ENCODE measurements at regions not wholly inside any gene's neighbourhood (a gene's known extent, or its start where the extent isn't known, plus 50 kb on each side); places are given as distances from the start of the nearest gene placed in this dataset.

DNA sequence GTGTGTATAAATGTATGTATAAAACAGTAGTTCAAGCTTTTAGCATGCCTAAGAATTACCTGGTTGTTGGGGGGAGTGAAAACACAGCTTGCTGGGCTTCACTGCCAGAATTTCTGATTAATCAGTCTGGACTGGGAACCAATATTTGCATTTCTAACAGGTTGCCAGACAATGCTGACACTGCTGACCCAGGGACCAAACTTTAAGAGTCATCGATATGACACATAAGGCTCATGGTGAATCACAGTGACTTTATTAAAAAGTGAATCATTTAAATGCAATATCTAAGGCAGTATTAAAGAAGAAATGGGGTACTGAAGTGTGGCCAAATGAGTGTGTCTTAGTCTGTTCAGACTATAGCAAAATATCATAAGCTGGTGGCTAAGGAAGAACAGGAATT, 195.9 kb upstream of the DTNA start:
- Histone ChIP-seq H3K27me3 (replicated peaks in 1 of 2; ENCODE audit: control insufficient read depth in 2 of 2, insufficient read depth in 2 of 2, low read length in 1 of 2) (no peaks in the 10 kb centered on the region), H3K4me2 (ENCODE audit: control insufficient read depth, insufficient read depth) (no peak overlapping the region), H2AFZ (ENCODE audit: control insufficient read depth, low read depth, low read length) (no peak overlapping the region), H3K4me1 (ENCODE audit: control insufficient read depth, insufficient read depth, low read length) (no peaks in the 10 kb centered on the region), H3K36me3 (ENCODE audit: control insufficient read depth in 2 of 2, insufficient read depth in 2 of 2, low read length in 1 of 2) (no peaks in the 10 kb centered on the region), H3K9me3 (replicated peaks; ENCODE audit: control insufficient read depth, insufficient read depth, low read length) (no peaks in the 10 kb centered on the region), H4K20me1 (ENCODE audit: control insufficient read depth, insufficient read depth) (no peaks in the 10 kb centered on the region), H3K27ac (ENCODE audit: control insufficient read depth, insufficient read depth) (no peak overlapping the region), H3K4me3 (no peak overlapping the region), H3K9ac (ENCODE audit: control insufficient read depth, insufficient read depth, low read length) (no peak overlapping the region), H3K79me2 (ENCODE audit: control insufficient read depth, insufficient read depth, low read length) (no peaks in the 10 kb centered on the region)
- no TSS peak for BruUV-seq (replicated peaks)
- WGBS (ENCODE audit: insufficient coverage, insufficient replicate concordance, low lambda C conversion rate, missing lambda C conversion rate), result 0% methylated on average over 1 of the region's 1 CpG
- no peak for TF ChIP-seq ETV6 (conservative IDR thresholded peaks at IDR 0.05 in 1 of 2, IDR thresholded peaks at IDR 0.05 in 1 of 2; ENCODE audit: borderline replicate concordance in 1 of 2, low read depth in 1 of 2)
- no peak for TF ChIP-seq POLR2A (IDR thresholded peaks at IDR 0.05; ENCODE audit: low read depth, low read length)
- no peak for TF ChIP-seq FOXK2 (IDR thresholded peaks at IDR 0.05)
- TF ChIP-seq, protein P1, sequence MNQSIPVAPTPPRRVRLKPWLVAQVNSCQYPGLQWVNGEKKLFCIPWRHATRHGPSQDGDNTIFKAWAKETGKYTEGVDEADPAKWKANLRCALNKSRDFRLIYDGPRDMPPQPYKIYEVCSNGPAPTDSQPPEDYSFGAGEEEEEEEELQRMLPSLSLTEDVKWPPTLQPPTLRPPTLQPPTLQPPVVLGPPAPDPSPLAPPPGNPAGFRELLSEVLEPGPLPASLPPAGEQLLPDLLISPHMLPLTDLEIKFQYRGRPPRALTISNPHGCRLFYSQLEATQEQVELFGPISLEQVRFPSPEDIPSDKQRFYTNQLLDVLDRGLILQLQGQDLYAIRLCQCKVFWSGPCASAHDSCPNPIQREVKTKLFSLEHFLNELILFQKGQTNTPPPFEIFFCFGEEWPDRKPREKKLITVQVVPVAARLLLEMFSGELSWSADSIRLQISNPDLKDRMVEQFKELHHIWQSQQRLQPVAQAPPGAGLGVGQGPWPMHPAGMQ (IDR thresholded peaks at IDR 0.05; ENCODE audit: borderline replicate concordance), result no peak
- no peak for TF ChIP-seq CBX5 (IDR thresholded peaks at IDR 0.05; ENCODE audit: low read depth)
- no peak for TF ChIP-seq KLF5 (IDR thresholded peaks at IDR 0.05; ENCODE audit: partially characterized antibody)
- no peak for TF ChIP-seq NFIC (IDR thresholded peaks at IDR 0.05; ENCODE audit: low read depth, low read length)
- TF ChIP-seq SREBF2 (IDR thresholded peaks at IDR 0.05; ENCODE audit: low read length), result no peak
- TF ChIP-seq MEF2B (IDR thresholded peaks at IDR 0.05; ENCODE audit: partially characterized antibody, poor library complexity, severe bottlenecking), result no peak
- TF ChIP-seq MTA2 (IDR thresholded peaks at IDR 0.05; ENCODE audit: low read depth), result no peak
- TF ChIP-seq, protein P2, sequence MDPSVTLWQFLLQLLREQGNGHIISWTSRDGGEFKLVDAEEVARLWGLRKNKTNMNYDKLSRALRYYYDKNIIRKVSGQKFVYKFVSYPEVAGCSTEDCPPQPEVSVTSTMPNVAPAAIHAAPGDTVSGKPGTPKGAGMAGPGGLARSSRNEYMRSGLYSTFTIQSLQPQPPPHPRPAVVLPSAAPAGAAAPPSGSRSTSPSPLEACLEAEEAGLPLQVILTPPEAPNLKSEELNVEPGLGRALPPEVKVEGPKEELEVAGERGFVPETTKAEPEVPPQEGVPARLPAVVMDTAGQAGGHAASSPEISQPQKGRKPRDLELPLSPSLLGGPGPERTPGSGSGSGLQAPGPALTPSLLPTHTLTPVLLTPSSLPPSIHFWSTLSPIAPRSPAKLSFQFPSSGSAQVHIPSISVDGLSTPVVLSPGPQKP (IDR thresholded peaks at IDR 0.05; ENCODE audit: low read depth, low read length), result no peak
- no peak for TF ChIP-seq MYC (IDR thresholded peaks at IDR 0.05; ENCODE audit: insufficient read depth, insufficient read length, insufficient replicate concordance, low read length, severe bottlenecking)
- no peak for TF ChIP-seq ZNF622 (IDR thresholded peaks at IDR 0.05)
- TF ChIP-seq RB1 (IDR thresholded peaks at IDR 0.05; ENCODE audit: borderline replicate concordance), result no peak
- ChIA-PET RAD21 (ENCODE audit: unreplicated experiment) (no interaction called here), SMC1A (ENCODE audit: uncharacterized antibody, unreplicated experiment) (interaction anchor here (0.9 kb wide), 1 partner anchor 66 kb away, joined by 3 read pairs; no protein-coding TSS in a partner anchor), POLR2A (no interaction called here), CTCF (no interaction called here)
- in situ Hi-C loops (cut with MboI) (no loop called here), intact Hi-C loops (cut with micrococcal nuclease; ENCODE audit: unreplicated experiment) (no loop called here)
- no peak for DNase-seq (ENCODE audit: low read depth, low spot score)
- no peak for ATAC-seq
- no peak for FAIRE-seq

All from GM12878 (cell line).